ENCODE measurements at regions not wholly inside any gene's neighbourhood (a gene's known extent, or its start where the extent isn't known, plus 50 kb on each side); places are given as distances from the start of the nearest gene placed in this dataset.
A peak's percentile ranks its signal among the peaks of the same experiment; 100 is the strongest.

- no peaks in the 10 kb centered on the region for H3K4me1 ChIP-seq
- WGBS, 4 donors: 61 to 75% (median 73%) methylated on average over 16 to 17 of the region's 17 CpGs
- ATAC-seq (no peak), DNase-seq (no peak)
- H3K36me3 ChIP-seq: no peaks in the 10 kb centered on the region
- H3K27me3 ChIP-seq: peaks cover 0 to 33% (median 8%) of the 10 kb centered on the region in 9 donors
- intact Hi-C loops (cut with DNase I): no loop called here
- TF ChIP-seq, protein P1, sequence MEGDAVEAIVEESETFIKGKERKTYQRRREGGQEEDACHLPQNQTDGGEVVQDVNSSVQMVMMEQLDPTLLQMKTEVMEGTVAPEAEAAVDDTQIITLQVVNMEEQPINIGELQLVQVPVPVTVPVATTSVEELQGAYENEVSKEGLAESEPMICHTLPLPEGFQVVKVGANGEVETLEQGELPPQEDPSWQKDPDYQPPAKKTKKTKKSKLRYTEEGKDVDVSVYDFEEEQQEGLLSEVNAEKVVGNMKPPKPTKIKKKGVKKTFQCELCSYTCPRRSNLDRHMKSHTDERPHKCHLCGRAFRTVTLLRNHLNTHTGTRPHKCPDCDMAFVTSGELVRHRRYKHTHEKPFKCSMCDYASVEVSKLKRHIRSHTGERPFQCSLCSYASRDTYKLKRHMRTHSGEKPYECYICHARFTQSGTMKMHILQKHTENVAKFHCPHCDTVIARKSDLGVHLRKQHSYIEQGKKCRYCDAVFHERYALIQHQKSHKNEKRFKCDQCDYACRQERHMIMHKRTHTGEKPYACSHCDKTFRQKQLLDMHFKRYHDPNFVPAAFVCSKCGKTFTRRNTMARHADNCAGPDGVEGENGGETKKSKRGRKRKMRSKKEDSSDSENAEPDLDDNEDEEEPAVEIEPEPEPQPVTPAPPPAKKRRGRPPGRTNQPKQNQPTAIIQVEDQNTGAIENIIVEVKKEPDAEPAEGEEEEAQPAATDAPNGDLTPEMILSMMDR (IDR thresholded peaks at IDR 0.05): no peak
- TF ChIP-seq POLR2A (IDR thresholded peaks at IDR 0.05): no peak
- H3K4me3 ChIP-seq: no peak overlapping the region
- H3K27ac ChIP-seq: no peak overlapping the region
- no peaks in the 10 kb centered on the region for H3K9me3 ChIP-seq
Measured at GRCh38 chr22:49372111-49372529, 455.6 kb downstream of the BRD1 start.

GRCh38 chr22:49371325-49372110 is 456.2 kb downstream of the BRD1 start:
- no peak for ATAC-seq
- TF ChIP-seq, protein P1 (IDR thresholded peaks at IDR 0.05): no peak
- TF ChIP-seq POLR2A (IDR thresholded peaks at IDR 0.05): no peak
- H3K27ac ChIP-seq: no peak overlapping the region
- H3K4me3 ChIP-seq: no peak overlapping the region
- 76 to 81% (median 79%) methylated on average over 26 to 27 of the region's 27 CpGs for WGBS, 4 donors
- peaks cover 0 to 32% (median 8%) of the 10 kb centered on the region in 9 donors for H3K27me3 ChIP-seq
- no peaks in the 10 kb centered on the region for H3K4me1 ChIP-seq
- no peaks in the 10 kb centered on the region for H3K9me3 ChIP-seq
- intact Hi-C loops (cut with DNase I): no loop called here
- no peak for DNase-seq
- H3K36me3 ChIP-seq: no peaks in the 10 kb centered on the region

- intact Hi-C loops (cut with DNase I): no loop called here
- H3K9me3 ChIP-seq: no peaks in the 10 kb centered on the region
- TF ChIP-seq POLR2A (IDR thresholded peaks at IDR 0.05): no peak
- TF ChIP-seq, protein P1 (IDR thresholded peaks at IDR 0.05): no peak
- WGBS, 4 donors: 63 to 76% (median 71%) methylated on average over 18 to 29 of the region's 29 CpGs
- ATAC-seq (no peak), DNase-seq (peak in 1 of 5 donors; percentile 9)
- H3K4me3 ChIP-seq: no peak overlapping the region
- no peak overlapping the region for H3K27ac ChIP-seq
- H3K4me1 ChIP-seq: no peaks in the 10 kb centered on the region
- no peaks in the 10 kb centered on the region for H3K36me3 ChIP-seq
- H3K27me3 ChIP-seq: peaks cover 0 to 29% (median 8%) of the 10 kb centered on the region in 9 donors
Measured at GRCh38 chr22:49370627-49371301, 456.9 kb downstream of the BRD1 start.

Measured in heart left ventricle (tissue), 16 donors.